ENCODE measurements at regions not wholly inside any gene's neighbourhood (a gene's known extent, or its start where the extent isn't known, plus 50 kb on each side); places are given as distances from the start of the nearest gene placed in this dataset.

GRCh38 chr16:11492808-11493530 lies 93.8 kb downstream of the LITAF start:
- TF ChIP-seq YY1 (IDR thresholded peaks at IDR 0.05; ENCODE audit: insufficient read depth, insufficient read length) (no peak), SUZ12 (IDR thresholded peaks at IDR 0.05; ENCODE audit: extremely low read depth, insufficient read depth, insufficient read length) (no peak)
